WTC11 (cell line): ENCODE measurements at regions not wholly inside any gene's neighbourhood (a gene's known extent, or its start where the extent isn't known, plus 50 kb on each side); places are given as distances from the start of the nearest gene placed in this dataset.

Experiments used
- ATAC-seq: fragments of 200-7000 bp; cut with Tn5 transposase; 2 replicates; pipeline ENCODE4 v1.10.0; 2021; ENCODE audit warnings: mild to moderate bottlenecking, moderate library complexity
- CTCF ChIA-PET: fragments of 300-600 bp; sonication (Branson Sonifier 250); formaldehyde crosslinking; loops from one replicate; lab custom pipeline; 2021; ENCODE audit warnings: antibody characterized with exemption; lab: Charles Lee
- POLR2A ChIA-PET: fragments of 350-600 bp; sonication (Branson Sonifier 250); formaldehyde crosslinking; loops from one replicate; lab custom pipeline; 2021; ENCODE audit warnings: antibody characterized with exemption; lab: Charles Lee
- DNase-seq: peaks from one replicate; pipeline ENCODE4 v3.0.0; 2021; ENCODE audit warnings: low spot score
- H3K27ac Mint-ChIP-seq: 2 replicates; pipeline ENCODE4 v1.8.0; 2021; ENCODE audit warnings: mixed read lengths
- H3K27me3 Mint-ChIP-seq: 2 replicates; pipeline ENCODE4 v1.8.0; 2021; ENCODE audit warnings: low read depth, mild to moderate bottlenecking, moderate library complexity, mixed read lengths
- H3K36me3 Mint-ChIP-seq: 2 replicates; pipeline ENCODE4 v1.8.0; 2021; ENCODE audit warnings: mixed read lengths
- H3K4me1 Mint-ChIP-seq: 2 replicates; pipeline ENCODE4 v1.8.0; 2022; ENCODE audit warnings: mixed read lengths
- H3K4me3 Mint-ChIP-seq: 2 replicates; pipeline ENCODE4 v1.8.0; 2021; ENCODE audit warnings: mild to moderate bottlenecking, moderate library complexity, mixed read lengths
- H3K9me3 Mint-ChIP-seq: 2 replicates; pipeline ENCODE4 v1.8.0; 2021; ENCODE audit warnings: mixed read lengths
- ATF1 ChIP-seq: sonication (generic); formaldehyde crosslinking; IDR thresholded peaks from 2 replicates; pipeline ENCODE4 v1.8.1; 2023; ENCODE audit warnings: mild to moderate bottlenecking, moderate library complexity, missing genetic modification reagents
- EMX1 ChIP-seq: fragments of 250-450 bp; sonication (Bioruptor Pico); IDR thresholded peaks from 2 replicates; pipeline ENCODE4 v1.8.0; 2021; ENCODE audit warnings: mild to moderate bottlenecking
- FOXP1 ChIP-seq: sonication (generic); formaldehyde crosslinking; IDR thresholded peaks from 2 replicates; pipeline ENCODE4 v1.8.0; 2022; ENCODE audit warnings: missing genetic modification reagents, mild to moderate bottlenecking, moderate library complexity, borderline replicate concordance
- HMGA2 ChIP-seq: fragments of 250-450 bp; sonication (Bioruptor Pico); IDR thresholded peaks from 2 replicates; pipeline ENCODE4 v1.4.0; 2021; ENCODE audit warnings: mild to moderate bottlenecking, moderate library complexity
- KAT7 ChIP-seq: sonication (generic); formaldehyde crosslinking; IDR thresholded peaks from 2 replicates; pipeline ENCODE4 v1.8.1; 2023; ENCODE audit warnings: missing genetic modification reagents, mild to moderate bottlenecking, borderline replicate concordance
- MYBL2 ChIP-seq: sonication (generic); formaldehyde crosslinking; IDR thresholded peaks from 2 replicates; pipeline ENCODE4 v1.8.1; 2023; ENCODE audit warnings: mild to moderate bottlenecking, moderate library complexity, missing genetic modification reagents
- NR1H2 ChIP-seq: sonication (generic); formaldehyde crosslinking; IDR thresholded peaks from 2 replicates; pipeline ENCODE4 v1.9.0; 2021; ENCODE audit warnings: mild to moderate bottlenecking, moderate library complexity, missing genetic modification reagents
- OVOL2 ChIP-seq: fragments of 250-450 bp; sonication (Bioruptor Pico); IDR thresholded peaks from 2 replicates; pipeline ENCODE4 v1.9.0; 2021; ENCODE audit warnings: mild to moderate bottlenecking, borderline replicate concordance
- SP1 ChIP-seq: sonication (generic); formaldehyde crosslinking; conservative IDR thresholded peaks from 2 replicates; pipeline ENCODE4 v1.8.1; 2022; ENCODE audit warnings: missing genetic modification reagents
- ZNF396 ChIP-seq: fragments of 250-450 bp; sonication (Bioruptor Pico); IDR thresholded peaks from 2 replicates; pipeline ENCODE4 v1.8.0; 2021; ENCODE audit warnings: mild to moderate bottlenecking, moderate library complexity, borderline replicate concordance
- TF ChIP-seq, protein P1 (sequence below): sonication (generic); formaldehyde crosslinking; IDR thresholded peaks from 2 replicates; pipeline ENCODE4 v1.8.0; 2023; ENCODE audit warnings: missing genetic modification reagents
- TF ChIP-seq, protein P2 (sequence below): sonication (generic); formaldehyde crosslinking; IDR thresholded peaks from 2 replicates; pipeline ENCODE4 v1.8.0; 2023; ENCODE audit warnings: mild to moderate bottlenecking, missing genetic modification reagents
- TF ChIP-seq, protein P3 (sequence below): sonication (generic); formaldehyde crosslinking; IDR thresholded peaks from 2 replicates; pipeline ENCODE4 v1.8.1; 2023; ENCODE audit warnings: mild to moderate bottlenecking, missing genetic modification reagents
- TF ChIP-seq, protein P4 (sequence below): sonication (generic); formaldehyde crosslinking; IDR thresholded peaks from 2 replicates; pipeline ENCODE4 v1.8.0; 2022; ENCODE audit warnings: mild to moderate bottlenecking, missing genetic modification reagents
- TF ChIP-seq, protein P5 (sequence below): fragments of 250-450 bp; sonication (Bioruptor Pico); IDR thresholded peaks from 2 replicates; pipeline ENCODE4 v2.1.2; 2022; ENCODE audit warnings: mild to moderate bottlenecking, moderate library complexity
- TF ChIP-seq, protein P6 (sequence below): sonication (generic); formaldehyde crosslinking; IDR thresholded peaks from 2 replicates; pipeline ENCODE4 v1.8.1; 2023; ENCODE audit warnings: mild to moderate bottlenecking, missing genetic modification reagents, moderate library complexity
- TF ChIP-seq, protein P7 (sequence below): sonication (generic); formaldehyde crosslinking; IDR thresholded peaks from 2 replicates; pipeline ENCODE4 v1.8.1; 2022; ENCODE audit warnings: mild to moderate bottlenecking, moderate library complexity, missing genetic modification reagents
- TF ChIP-seq, protein P8 (sequence below): sonication (generic); formaldehyde crosslinking; IDR thresholded peaks from 2 replicates; pipeline ENCODE4 v1.8.0; 2022; ENCODE audit warnings: missing genetic modification reagents

DNA sequence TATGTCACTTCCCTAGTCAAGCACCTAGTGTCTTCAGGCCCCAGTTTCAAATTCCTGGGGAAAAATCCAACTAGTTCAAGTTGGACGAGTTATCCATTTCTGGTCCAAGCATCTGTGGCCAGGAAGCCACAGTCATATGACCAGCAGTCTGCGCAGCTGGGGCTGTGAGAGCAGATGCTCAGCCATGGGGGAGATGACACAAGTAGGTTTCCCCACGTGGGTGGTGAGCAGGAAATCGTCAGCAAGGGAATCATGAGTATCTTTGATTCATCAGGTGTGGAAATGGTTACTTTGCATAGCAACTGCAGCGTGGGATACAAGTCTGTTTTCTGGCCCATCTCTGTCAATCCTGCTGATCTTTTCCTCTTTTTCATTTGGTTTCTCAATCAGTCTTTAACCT lies 185.3 kb downstream of the C11orf91 start:
- no peak overlapping the region for H3K4me3 Mint-ChIP-seq
- no peaks in the 10 kb centered on the region for H3K27me3 Mint-ChIP-seq
- H3K36me3 Mint-ChIP-seq: no peaks in the 10 kb centered on the region
- no peak for DNase-seq
- TF ChIP-seq, protein P1, sequence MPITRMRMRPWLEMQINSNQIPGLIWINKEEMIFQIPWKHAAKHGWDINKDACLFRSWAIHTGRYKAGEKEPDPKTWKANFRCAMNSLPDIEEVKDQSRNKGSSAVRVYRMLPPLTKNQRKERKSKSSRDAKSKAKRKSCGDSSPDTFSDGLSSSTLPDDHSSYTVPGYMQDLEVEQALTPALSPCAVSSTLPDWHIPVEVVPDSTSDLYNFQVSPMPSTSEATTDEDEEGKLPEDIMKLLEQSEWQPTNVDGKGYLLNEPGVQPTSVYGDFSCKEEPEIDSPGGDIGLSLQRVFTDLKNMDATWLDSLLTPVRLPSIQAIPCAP (CRISPR knock-in tag): no peak
- no peak for TF ChIP-seq OVOL2
- TF ChIP-seq SP1 (CRISPR knock-in tag): no peak
- TF ChIP-seq FOXP1 (CRISPR knock-in tag): no peak
- TF ChIP-seq, protein P2, sequence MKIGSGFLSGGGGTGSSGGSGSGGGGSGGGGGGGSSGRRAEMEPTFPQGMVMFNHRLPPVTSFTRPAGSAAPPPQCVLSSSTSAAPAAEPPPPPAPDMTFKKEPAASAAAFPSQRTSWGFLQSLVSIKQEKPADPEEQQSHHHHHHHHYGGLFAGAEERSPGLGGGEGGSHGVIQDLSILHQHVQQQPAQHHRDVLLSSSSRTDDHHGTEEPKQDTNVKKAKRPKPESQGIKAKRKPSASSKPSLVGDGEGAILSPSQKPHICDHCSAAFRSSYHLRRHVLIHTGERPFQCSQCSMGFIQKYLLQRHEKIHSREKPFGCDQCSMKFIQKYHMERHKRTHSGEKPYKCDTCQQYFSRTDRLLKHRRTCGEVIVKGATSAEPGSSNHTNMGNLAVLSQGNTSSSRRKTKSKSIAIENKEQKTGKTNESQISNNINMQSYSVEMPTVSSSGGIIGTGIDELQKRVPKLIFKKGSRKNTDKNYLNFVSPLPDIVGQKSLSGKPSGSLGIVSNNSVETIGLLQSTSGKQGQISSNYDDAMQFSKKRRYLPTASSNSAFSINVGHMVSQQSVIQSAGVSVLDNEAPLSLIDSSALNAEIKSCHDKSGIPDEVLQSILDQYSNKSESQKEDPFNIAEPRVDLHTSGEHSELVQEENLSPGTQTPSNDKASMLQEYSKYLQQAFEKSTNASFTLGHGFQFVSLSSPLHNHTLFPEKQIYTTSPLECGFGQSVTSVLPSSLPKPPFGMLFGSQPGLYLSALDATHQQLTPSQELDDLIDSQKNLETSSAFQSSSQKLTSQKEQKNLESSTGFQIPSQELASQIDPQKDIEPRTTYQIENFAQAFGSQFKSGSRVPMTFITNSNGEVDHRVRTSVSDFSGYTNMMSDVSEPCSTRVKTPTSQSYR (CRISPR knock-in tag): no peak
- TF ChIP-seq KAT7 (CRISPR knock-in tag): no peak
- TF ChIP-seq, protein P3, sequence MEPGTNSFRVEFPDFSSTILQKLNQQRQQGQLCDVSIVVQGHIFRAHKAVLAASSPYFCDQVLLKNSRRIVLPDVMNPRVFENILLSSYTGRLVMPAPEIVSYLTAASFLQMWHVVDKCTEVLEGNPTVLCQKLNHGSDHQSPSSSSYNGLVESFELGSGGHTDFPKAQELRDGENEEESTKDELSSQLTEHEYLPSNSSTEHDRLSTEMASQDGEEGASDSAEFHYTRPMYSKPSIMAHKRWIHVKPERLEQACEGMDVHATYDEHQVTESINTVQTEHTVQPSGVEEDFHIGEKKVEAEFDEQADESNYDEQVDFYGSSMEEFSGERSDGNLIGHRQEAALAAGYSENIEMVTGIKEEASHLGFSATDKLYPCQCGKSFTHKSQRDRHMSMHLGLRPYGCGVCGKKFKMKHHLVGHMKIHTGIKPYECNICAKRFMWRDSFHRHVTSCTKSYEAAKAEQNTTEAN (CRISPR knock-in tag): no peak
- TF ChIP-seq EMX1: no peak
- TF ChIP-seq ZNF396: no peak
- TF ChIP-seq ATF1: no peak
- TF ChIP-seq MYBL2 (CRISPR knock-in tag): no peak
- TF ChIP-seq, protein P4, sequence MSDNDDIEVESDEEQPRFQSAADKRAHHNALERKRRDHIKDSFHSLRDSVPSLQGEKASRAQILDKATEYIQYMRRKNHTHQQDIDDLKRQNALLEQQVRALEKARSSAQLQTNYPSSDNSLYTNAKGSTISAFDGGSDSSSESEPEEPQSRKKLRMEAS: no peak
- TF ChIP-seq, protein P5, sequence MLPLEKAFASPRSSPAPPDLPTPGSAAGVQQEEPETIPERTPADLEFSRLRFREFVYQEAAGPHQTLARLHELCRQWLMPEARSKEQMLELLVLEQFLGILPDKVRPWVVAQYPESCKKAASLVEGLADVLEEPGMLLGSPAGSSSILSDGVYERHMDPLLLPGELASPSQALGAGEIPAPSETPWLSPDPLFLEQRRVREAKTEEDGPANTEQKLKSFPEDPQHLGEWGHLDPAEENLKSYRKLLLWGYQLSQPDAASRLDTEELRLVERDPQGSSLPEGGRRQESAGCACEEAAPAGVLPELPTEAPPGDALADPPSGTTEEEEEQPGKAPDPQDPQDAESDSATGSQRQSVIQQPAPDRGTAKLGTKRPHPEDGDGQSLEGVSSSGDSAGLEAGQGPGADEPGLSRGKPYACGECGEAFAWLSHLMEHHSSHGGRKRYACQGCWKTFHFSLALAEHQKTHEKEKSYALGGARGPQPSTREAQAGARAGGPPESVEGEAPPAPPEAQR: no peak
- TF ChIP-seq, protein P6, sequence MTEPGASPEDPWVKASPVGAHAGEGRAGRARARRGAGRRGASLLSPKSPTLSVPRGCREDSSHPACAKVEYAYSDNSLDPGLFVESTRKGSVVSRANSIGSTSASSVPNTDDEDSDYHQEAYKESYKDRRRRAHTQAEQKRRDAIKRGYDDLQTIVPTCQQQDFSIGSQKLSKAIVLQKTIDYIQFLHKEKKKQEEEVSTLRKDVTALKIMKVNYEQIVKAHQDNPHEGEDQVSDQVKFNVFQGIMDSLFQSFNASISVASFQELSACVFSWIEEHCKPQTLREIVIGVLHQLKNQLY (CRISPR knock-in tag): no peak
- TF ChIP-seq, protein P7, sequence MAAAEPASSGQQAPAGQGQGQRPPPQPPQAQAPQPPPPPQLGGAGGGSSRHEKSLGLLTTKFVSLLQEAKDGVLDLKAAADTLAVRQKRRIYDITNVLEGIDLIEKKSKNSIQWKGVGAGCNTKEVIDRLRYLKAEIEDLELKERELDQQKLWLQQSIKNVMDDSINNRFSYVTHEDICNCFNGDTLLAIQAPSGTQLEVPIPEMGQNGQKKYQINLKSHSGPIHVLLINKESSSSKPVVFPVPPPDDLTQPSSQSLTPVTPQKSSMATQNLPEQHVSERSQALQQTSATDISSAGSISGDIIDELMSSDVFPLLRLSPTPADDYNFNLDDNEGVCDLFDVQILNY (CRISPR knock-in tag): no peak
- TF ChIP-seq, protein P8, sequence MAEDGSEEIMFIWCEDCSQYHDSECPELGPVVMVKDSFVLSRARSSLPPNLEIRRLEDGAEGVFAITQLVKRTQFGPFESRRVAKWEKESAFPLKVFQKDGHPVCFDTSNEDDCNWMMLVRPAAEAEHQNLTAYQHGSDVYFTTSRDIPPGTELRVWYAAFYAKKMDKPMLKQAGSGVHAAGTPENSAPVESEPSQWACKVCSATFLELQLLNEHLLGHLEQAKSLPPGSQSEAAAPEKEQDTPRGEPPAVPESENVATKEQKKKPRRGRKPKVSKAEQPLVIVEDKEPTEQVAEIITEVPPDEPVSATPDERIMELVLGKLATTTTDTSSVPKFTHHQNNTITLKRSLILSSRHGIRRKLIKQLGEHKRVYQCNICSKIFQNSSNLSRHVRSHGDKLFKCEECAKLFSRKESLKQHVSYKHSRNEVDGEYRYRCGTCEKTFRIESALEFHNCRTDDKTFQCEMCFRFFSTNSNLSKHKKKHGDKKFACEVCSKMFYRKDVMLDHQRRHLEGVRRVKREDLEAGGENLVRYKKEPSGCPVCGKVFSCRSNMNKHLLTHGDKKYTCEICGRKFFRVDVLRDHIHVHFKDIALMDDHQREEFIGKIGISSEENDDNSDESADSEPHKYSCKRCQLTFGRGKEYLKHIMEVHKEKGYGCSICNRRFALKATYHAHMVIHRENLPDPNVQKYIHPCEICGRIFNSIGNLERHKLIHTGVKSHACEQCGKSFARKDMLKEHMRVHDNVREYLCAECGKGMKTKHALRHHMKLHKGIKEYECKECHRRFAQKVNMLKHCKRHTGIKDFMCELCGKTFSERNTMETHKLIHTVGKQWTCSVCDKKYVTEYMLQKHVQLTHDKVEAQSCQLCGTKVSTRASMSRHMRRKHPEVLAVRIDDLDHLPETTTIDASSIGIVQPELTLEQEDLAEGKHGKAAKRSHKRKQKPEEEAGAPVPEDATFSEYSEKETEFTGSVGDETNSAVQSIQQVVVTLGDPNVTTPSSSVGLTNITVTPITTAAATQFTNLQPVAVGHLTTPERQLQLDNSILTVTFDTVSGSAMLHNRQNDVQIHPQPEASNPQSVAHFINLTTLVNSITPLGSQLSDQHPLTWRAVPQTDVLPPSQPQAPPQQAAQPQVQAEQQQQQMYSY (CRISPR knock-in tag): no peak
- no peak for TF ChIP-seq NR1H2 (CRISPR knock-in tag)
- TF ChIP-seq HMGA2: no peak
- ATAC-seq: no peak
- no peak overlapping the region for H3K27ac Mint-ChIP-seq
- H3K4me1 Mint-ChIP-seq: peaks cover 2% of the 10 kb centered on the region
- peaks cover 5% of the 10 kb centered on the region for H3K9me3 Mint-ChIP-seq
- POLR2A ChIA-PET: no interaction called here
- CTCF ChIA-PET: no interaction called here
